MM.1S (cell line): ENCODE measurements at regions not wholly inside any gene's neighbourhood (a gene's known extent, or its start where the extent isn't known, plus 50 kb on each side); places are given as distances from the start of the nearest gene placed in this dataset.

Source experiments
- CTCF ChIP-seq: fragments of 300-600 bp; sonication (generic); IDR thresholded peaks from 2 replicates; pipeline ENCODE4 v1.5.1; 2016; ENCODE audit warnings: antibody characterized with exemption, low read length, mixed read lengths
- EZH2 ChIP-seq: fragments of 300-600 bp; sonication (generic); optimal IDR thresholded peaks from 2 replicates; pipeline ENCODE3; 2017; ENCODE audit warnings: low read depth, mild to moderate bottlenecking, antibody characterized with exemption, low read length, mixed read lengths
- EZH2phosphoT487 ChIP-seq: fragments of 300-600 bp; sonication (generic); IDR thresholded peaks from 2 replicates; pipeline ENCODE4 v1.6.1; 2018; ENCODE audit warnings: antibody characterized with exemption, low read length

- no peak for TF ChIP-seq CTCF
- TF ChIP-seq EZH2 = no peak
- TF ChIP-seq EZH2phosphoT487 = no peak
Observed at GRCh38 chr1:58231204-58231603, 315.3 kb downstream of the OMA1 start.
